ENCODE measurements at regions not wholly inside any gene's neighbourhood (a gene's known extent, or its start where the extent isn't known, plus 50 kb on each side); places are given as distances from the start of the nearest gene placed in this dataset.

DNA sequence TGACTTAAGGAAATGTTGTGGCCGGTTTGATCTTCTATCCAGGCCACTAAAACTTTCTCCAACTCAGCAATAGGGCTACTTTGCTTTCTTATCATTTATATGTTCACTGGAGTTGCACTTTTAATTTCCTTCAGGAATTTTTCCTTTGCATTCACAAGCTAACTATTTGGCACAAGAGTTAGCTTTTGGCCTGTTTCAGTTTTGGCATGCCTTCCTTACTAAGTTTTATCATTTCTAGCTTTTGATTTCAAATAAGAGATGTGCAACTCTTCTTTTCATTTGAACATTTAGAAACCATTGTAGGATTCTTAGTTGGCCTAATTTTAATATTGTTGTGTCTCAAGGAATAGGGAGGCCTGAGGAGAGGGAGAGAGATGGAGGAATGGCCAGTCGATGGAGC, 79.8 kb upstream of the TLL1 start:
- Histone ChIP-seq H3K27me3 (ENCODE audit: low read length) (no peaks in the 10 kb centered on the region), H4K20me1 (ENCODE audit: insufficient read depth, low read depth, low read length) (no peaks in the 10 kb centered on the region), H3K9me3 (ENCODE audit: low read length) (peaks cover 5% of the 10 kb centered on the region), H3K9me2 (replicated peaks; ENCODE audit: insufficient read depth, low read length) (no peaks in the 10 kb centered on the region), H3K27ac (ENCODE audit: low read length) (no peak overlapping the region), H3K4me1 (ENCODE audit: low read length) (no peaks in the 10 kb centered on the region), H3K9ac (ENCODE audit: low read length) (no peak overlapping the region), H2AFZ (ENCODE audit: low read length) (no peak overlapping the region), H3K79me2 (ENCODE audit: low read length) (no peaks in the 10 kb centered on the region), H3K36me3 (ENCODE audit: insufficient read depth, low read length) (no peaks in the 10 kb centered on the region), H3K4me3 (ENCODE audit: low read length) (no peak overlapping the region), H3K4me2 (ENCODE audit: low read depth, low read length, poor library complexity, severe bottlenecking) (no peak overlapping the region)
- no peak for DNase-seq

DNA sequence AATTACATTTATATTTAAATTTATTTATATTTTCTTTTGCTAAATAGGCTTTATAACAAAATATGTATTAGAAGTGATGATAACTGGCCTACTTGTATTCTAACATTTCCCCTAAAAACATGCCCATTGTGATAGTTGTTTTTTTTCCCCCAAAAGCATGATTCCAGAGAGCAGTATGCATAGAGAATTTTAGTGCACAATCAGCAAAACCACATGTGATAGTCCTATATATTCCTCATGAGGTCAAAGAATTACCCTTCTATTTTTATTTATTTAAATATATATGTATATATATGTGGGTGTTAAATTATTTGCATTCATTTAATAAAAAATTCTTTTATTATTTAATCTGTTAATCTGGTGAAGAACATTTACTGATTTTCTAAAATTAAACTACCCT, 78.2 kb upstream of the TLL1 start:
- Histone ChIP-seq H3K4me3 (ENCODE audit: low read length) (no peak overlapping the region), H3K9me3 (ENCODE audit: low read length) (peaks cover 8% of the 10 kb centered on the region), H3K4me1 (ENCODE audit: low read length) (no peaks in the 10 kb centered on the region), H3K9me2 (replicated peaks; ENCODE audit: insufficient read depth, low read length) (no peaks in the 10 kb centered on the region), H3K36me3 (ENCODE audit: insufficient read depth, low read length) (no peaks in the 10 kb centered on the region), H3K79me2 (ENCODE audit: low read length) (no peaks in the 10 kb centered on the region), H2AFZ (ENCODE audit: low read length) (no peak overlapping the region), H4K20me1 (ENCODE audit: insufficient read depth, low read depth, low read length) (no peaks in the 10 kb centered on the region), H3K27ac (ENCODE audit: low read length) (no peak overlapping the region), H3K9ac (ENCODE audit: low read length) (no peak overlapping the region), H3K4me2 (ENCODE audit: low read depth, low read length, poor library complexity, severe bottlenecking) (no peak overlapping the region), H3K27me3 (ENCODE audit: low read length) (no peaks in the 10 kb centered on the region)
- DNase-seq: no peak

DNA sequence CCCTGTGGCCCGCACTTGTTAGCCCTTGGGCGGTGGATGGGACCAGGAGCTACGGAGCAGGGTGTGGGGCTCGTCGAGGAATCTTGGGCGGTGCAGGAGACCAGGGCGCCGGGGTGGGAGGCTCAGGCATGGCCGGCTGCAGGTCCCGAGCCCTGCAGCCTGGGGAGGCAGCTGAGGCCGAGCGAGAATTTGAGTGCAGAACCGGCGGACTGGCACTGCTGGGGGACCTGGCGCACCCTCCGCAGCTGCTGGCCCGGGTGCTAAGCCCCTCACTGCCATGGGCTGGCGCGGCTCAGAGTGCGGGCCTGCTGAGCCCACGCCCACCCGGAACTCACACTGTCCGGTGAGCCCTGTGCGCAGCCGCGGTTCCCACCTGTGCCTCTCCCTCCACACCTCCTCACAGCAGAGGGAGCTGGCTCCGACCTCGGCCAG, 73.6 kb upstream of the TLL1 start:
- H3K4me2 ChIP-seq (ENCODE audit: low read depth, low read length, poor library complexity, severe bottlenecking): no peak overlapping the region
- no peak overlapping the region for H2AFZ ChIP-seq (ENCODE audit: low read length)
- H3K27ac ChIP-seq (ENCODE audit: low read length): no peak overlapping the region
- no peaks in the 10 kb centered on the region for H3K4me1 ChIP-seq (ENCODE audit: low read length)
- no peak overlapping the region for H3K9ac ChIP-seq (ENCODE audit: low read length)
- H3K4me3 ChIP-seq (ENCODE audit: low read length): no peak overlapping the region
- no peaks in the 10 kb centered on the region for H3K27me3 ChIP-seq (ENCODE audit: low read length)
- H4K20me1 ChIP-seq (ENCODE audit: insufficient read depth, low read depth, low read length): no peaks in the 10 kb centered on the region
- DNase-seq: no peak
- H3K9me3 ChIP-seq (ENCODE audit: low read length): peaks cover 8% of the 10 kb centered on the region
- H3K36me3 ChIP-seq (ENCODE audit: insufficient read depth, low read length): no peaks in the 10 kb centered on the region
- H3K9me2 ChIP-seq (replicated peaks; ENCODE audit: insufficient read depth, low read length): no peaks in the 10 kb centered on the region
- no peaks in the 10 kb centered on the region for H3K79me2 ChIP-seq (ENCODE audit: low read length)

DNA sequence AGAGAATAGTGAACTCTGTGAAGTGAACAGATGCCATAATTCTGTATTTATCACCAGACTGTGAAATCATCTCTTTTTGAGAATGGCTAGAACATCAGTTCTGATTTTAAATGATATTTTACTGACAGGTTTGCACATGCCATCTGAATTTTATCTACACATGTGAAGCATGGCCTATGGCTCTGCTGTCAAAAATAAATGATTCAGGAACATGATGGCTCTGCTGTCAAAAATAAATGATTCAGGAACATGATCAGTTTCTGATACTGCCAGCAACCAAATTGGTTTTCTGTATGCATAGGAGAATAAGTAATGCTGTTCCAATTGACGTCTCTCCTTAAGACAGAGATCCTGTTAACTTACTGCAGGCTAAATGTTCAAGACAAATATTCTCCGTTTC, 70.6 kb upstream of the TLL1 start:
- H3K4me1 ChIP-seq (ENCODE audit: low read length): no peaks in the 10 kb centered on the region
- H3K36me3 ChIP-seq (ENCODE audit: insufficient read depth, low read length): no peaks in the 10 kb centered on the region
- H3K4me2 ChIP-seq (ENCODE audit: low read depth, low read length, poor library complexity, severe bottlenecking): no peak overlapping the region

DNA sequence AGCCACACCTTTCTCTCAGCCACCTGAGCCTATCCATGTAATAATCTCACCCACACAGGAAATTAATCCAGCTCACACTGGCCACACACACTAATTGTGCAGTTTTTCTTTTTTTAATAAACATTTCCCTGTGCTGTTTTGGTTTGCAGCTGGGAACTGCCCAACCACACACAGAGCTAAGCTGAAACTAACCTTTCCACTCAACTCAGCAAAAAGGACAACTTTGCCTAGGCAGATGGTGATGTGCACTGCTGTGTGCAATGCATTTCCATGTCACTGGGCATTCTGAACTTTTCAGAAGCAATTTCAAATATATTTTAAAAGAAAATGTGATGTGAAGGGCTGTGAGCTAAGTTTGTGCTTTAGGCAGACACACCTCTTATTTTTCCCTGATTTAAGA, 70.0 kb upstream of the TLL1 start:
- peaks cover 3% of the 10 kb centered on the region; the same call in 1 of the 2 replicates for H3K9me3 ChIP-seq (ENCODE audit: low read length)
- H3K27me3 ChIP-seq (ENCODE audit: low read length): no peaks in the 10 kb centered on the region
- H3K79me2 ChIP-seq (ENCODE audit: low read length): no peaks in the 10 kb centered on the region

More for the DNA sequence above, 70.6 kb upstream of the TLL1 start:
- Histone ChIP-seq H3K79me2 (ENCODE audit: low read length) (no peaks in the 10 kb centered on the region), H3K9me2 (replicated peaks; ENCODE audit: insufficient read depth, low read length) (no peaks in the 10 kb centered on the region), H2AFZ (ENCODE audit: low read length) (no peak overlapping the region), H4K20me1 (ENCODE audit: insufficient read depth, low read depth, low read length) (no peaks in the 10 kb centered on the region), H3K9ac (ENCODE audit: low read length) (no peak overlapping the region), H3K27ac (ENCODE audit: low read length) (no peak overlapping the region), H3K9me3 (ENCODE audit: low read length) (peaks cover 8% of the 10 kb centered on the region), H3K27me3 (ENCODE audit: low read length) (no peaks in the 10 kb centered on the region), H3K4me3 (ENCODE audit: low read length) (no peak overlapping the region)
- no peak for DNase-seq

DNA sequence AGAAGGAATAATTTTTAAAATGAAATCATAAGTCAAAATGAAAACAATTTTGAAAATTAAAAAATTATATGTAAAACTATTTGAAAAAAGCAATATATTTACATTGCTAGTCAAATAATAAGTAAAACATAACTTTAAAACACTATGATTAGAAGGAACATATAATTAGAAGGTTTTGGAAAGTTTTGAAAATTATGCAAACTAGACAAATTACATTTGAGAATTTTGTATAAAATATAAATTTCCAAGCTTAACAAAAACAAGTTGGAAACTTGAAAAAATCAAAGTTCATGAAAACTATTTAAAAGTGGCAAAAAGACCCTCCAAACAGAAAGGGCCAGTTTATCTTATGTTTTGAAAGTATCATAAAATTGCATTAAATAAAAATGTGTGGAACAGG, 67.6 kb upstream of the TLL1 start:
- DNase-seq: no peak
- H3K79me2 ChIP-seq (ENCODE audit: low read length): no peaks in the 10 kb centered on the region
- no peaks in the 10 kb centered on the region for H3K4me1 ChIP-seq (ENCODE audit: low read length)
- no peak overlapping the region for H3K27ac ChIP-seq (ENCODE audit: low read length)
- H3K4me3 ChIP-seq (ENCODE audit: low read length): no peak overlapping the region
- H3K9me3 ChIP-seq (ENCODE audit: low read length): no peaks in the 10 kb centered on the region; the same call in 1 of the 2 replicates
- H2AFZ ChIP-seq (ENCODE audit: low read length): no peak overlapping the region
- no peaks in the 10 kb centered on the region for H3K27me3 ChIP-seq (ENCODE audit: low read length)
- no peak overlapping the region for H3K9ac ChIP-seq (ENCODE audit: low read length)
- H3K9me2 ChIP-seq (replicated peaks; ENCODE audit: insufficient read depth, low read length): no peaks in the 10 kb centered on the region
- H4K20me1 ChIP-seq (ENCODE audit: insufficient read depth, low read depth, low read length): no peaks in the 10 kb centered on the region
- no peaks in the 10 kb centered on the region for H3K36me3 ChIP-seq (ENCODE audit: insufficient read depth, low read length)
- no peak overlapping the region for H3K4me2 ChIP-seq (ENCODE audit: low read depth, low read length, poor library complexity, severe bottlenecking)

More for the DNA sequence above, 70.0 kb upstream of the TLL1 start:
- no peak overlapping the region for H2AFZ ChIP-seq (ENCODE audit: low read length)
- H3K9me2 ChIP-seq (replicated peaks; ENCODE audit: insufficient read depth, low read length): no peaks in the 10 kb centered on the region
- no peak overlapping the region for H3K4me3 ChIP-seq (ENCODE audit: low read length)
- no peaks in the 10 kb centered on the region for H4K20me1 ChIP-seq (ENCODE audit: insufficient read depth, low read depth, low read length)
- H3K9ac ChIP-seq (ENCODE audit: low read length): no peak overlapping the region
- no peaks in the 10 kb centered on the region for H3K4me1 ChIP-seq (ENCODE audit: low read length)
- H3K27ac ChIP-seq (ENCODE audit: low read length): no peak overlapping the region
- no peaks in the 10 kb centered on the region for H3K36me3 ChIP-seq (ENCODE audit: insufficient read depth, low read length)
- no peak for DNase-seq
- no peak overlapping the region for H3K4me2 ChIP-seq (ENCODE audit: low read depth, low read length, poor library complexity, severe bottlenecking)

DNA sequence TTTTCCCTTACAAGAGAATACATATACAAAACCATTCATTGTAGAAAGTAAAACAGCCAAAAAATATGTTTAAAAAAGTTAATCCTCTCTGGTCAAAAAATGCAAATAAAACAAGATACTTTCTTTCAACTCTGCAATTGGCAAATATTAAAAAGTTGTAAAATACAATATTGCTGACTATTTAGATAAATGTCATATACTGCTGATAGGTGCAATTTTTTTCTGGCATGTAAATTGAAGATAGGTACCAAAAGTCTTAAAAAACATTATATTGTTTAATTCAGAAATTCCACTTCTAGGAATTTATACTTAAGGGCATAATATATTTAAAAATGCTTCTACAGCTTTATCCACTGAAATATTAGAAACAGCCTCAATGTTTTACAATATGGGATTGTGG, 66.4 kb upstream of the TLL1 start:
- H3K4me3 ChIP-seq (ENCODE audit: low read length): no peak overlapping the region
- no peaks in the 10 kb centered on the region for H3K9me2 ChIP-seq (replicated peaks; ENCODE audit: insufficient read depth, low read length)
- H4K20me1 ChIP-seq (ENCODE audit: insufficient read depth, low read depth, low read length): no peaks in the 10 kb centered on the region
- H3K9me3 ChIP-seq (ENCODE audit: low read length): no peaks in the 10 kb centered on the region; the same call in 1 of the 2 replicates
- no peaks in the 10 kb centered on the region for H3K4me1 ChIP-seq (ENCODE audit: low read length)
- no peak overlapping the region for H3K9ac ChIP-seq (ENCODE audit: low read length)
- no peak for DNase-seq
- no peaks in the 10 kb centered on the region for H3K79me2 ChIP-seq (ENCODE audit: low read length)
- H3K4me2 ChIP-seq (ENCODE audit: low read depth, low read length, poor library complexity, severe bottlenecking): no peak overlapping the region
- no peaks in the 10 kb centered on the region for H3K27me3 ChIP-seq (ENCODE audit: low read length)
- no peaks in the 10 kb centered on the region for H3K36me3 ChIP-seq (ENCODE audit: insufficient read depth, low read length)
- no peak overlapping the region for H3K27ac ChIP-seq (ENCODE audit: low read length)
- no peak overlapping the region for H2AFZ ChIP-seq (ENCODE audit: low read length)

DNA sequence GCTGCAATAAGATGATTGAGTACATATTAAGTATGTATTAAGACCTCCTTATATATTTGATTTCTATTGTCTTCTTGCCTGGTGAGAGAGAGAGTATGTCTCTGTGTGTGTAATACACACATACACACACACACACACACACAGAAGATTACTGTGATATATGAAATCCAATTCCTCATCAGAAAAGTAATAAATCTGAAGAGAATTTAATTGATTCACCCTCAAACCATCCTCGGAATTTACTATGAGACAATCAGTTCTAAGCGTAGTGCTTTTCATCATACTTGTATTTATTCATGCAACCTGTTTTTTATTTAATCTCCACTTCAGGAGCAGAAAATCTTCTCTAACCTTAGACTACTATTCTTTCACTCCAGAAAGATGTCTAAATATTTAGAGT, 62.3 kb upstream of the TLL1 start:
- Histone ChIP-seq H3K4me2 (ENCODE audit: low read depth, low read length, poor library complexity, severe bottlenecking) (no peak overlapping the region), H3K27ac (ENCODE audit: low read length) (no peak overlapping the region), H3K79me2 (ENCODE audit: low read length) (no peaks in the 10 kb centered on the region), H2AFZ (ENCODE audit: low read length) (no peak overlapping the region), H3K9me2 (replicated peaks; ENCODE audit: insufficient read depth, low read length) (no peaks in the 10 kb centered on the region), H3K27me3 (ENCODE audit: low read length) (no peaks in the 10 kb centered on the region), H3K36me3 (ENCODE audit: insufficient read depth, low read length) (no peaks in the 10 kb centered on the region), H3K9ac (ENCODE audit: low read length) (no peak overlapping the region), H3K4me3 (ENCODE audit: low read length) (no peak overlapping the region), H3K9me3 (ENCODE audit: low read length) (no peaks in the 10 kb centered on the region), H4K20me1 (ENCODE audit: insufficient read depth, low read depth, low read length) (no peaks in the 10 kb centered on the region), H3K4me1 (ENCODE audit: low read length) (no peaks in the 10 kb centered on the region)
- DNase-seq: no peak

DNA sequence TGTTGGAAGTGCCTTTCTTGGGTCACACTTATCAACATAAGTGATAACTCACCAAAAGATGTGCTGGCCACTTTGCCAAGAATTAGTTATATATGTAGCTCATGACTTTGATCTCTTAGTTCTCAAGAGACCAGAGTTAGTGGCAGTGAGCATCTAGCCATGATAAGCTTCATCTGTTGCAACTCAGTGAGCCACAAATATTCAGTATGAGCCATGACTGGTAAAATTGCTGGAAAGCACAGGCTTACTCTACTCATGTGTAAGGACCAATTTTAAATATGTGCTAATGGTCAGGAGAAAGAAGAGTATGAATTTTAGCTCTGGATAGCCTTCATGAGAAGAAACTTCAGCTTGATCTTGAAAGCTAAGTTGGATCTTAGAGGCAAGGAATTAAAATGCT, 59.4 kb upstream of the TLL1 start:
- no peaks in the 10 kb centered on the region for H4K20me1 ChIP-seq (ENCODE audit: insufficient read depth, low read depth, low read length)
- no peaks in the 10 kb centered on the region for H3K79me2 ChIP-seq (ENCODE audit: low read length)
- H3K9me3 ChIP-seq (ENCODE audit: low read length): peaks cover 2% of the 10 kb centered on the region; the same call in 1 of the 2 replicates
- no peak overlapping the region for H3K4me3 ChIP-seq (ENCODE audit: low read length)
- H3K9ac ChIP-seq (ENCODE audit: low read length): no peak overlapping the region
- no peak overlapping the region for H3K4me2 ChIP-seq (ENCODE audit: low read depth, low read length, poor library complexity, severe bottlenecking)
- no peaks in the 10 kb centered on the region for H3K9me2 ChIP-seq (replicated peaks; ENCODE audit: insufficient read depth, low read length)
- no peak for DNase-seq
- no peaks in the 10 kb centered on the region for H3K4me1 ChIP-seq (ENCODE audit: low read length)
- no peak overlapping the region for H2AFZ ChIP-seq (ENCODE audit: low read length)
- H3K27ac ChIP-seq (ENCODE audit: low read length): no peak overlapping the region
- H3K36me3 ChIP-seq (ENCODE audit: insufficient read depth, low read length): no peaks in the 10 kb centered on the region
- no peaks in the 10 kb centered on the region for H3K27me3 ChIP-seq (ENCODE audit: low read length)
